Smooth muscle cell (in vitro differentiated cells): ENCODE measurements at regions not wholly inside any gene's neighbourhood (a gene's known extent, or its start where the extent isn't known, plus 50 kb on each side); places are given as distances from the start of the nearest gene placed in this dataset.

Source experiments
- DNase-seq: peaks from one replicate; lab custom pipeline; 2025; ENCODE audit not compliant: unreplicated experiment; lab: John Stamatoyannopoulos, UW
- H2AFZ ChIP-seq: fragments of 200-600 bp; sonication (generic); 2 replicates; pipeline ENCODE4 v1.6.0; 2016; ENCODE audit warnings: antibody characterized with exemption, low read depth, mild to moderate bottlenecking
- H3F3A ChIP-seq: fragments of 200-600 bp; sonication (generic); 2 replicates; pipeline ENCODE4 v1.6.0; 2017; ENCODE audit warnings: antibody characterized with exemption, low read depth
- H3K27ac ChIP-seq: fragments of 200-600 bp; sonication (generic); 2 replicates; pipeline ENCODE4 v1.5.1; 2016; ENCODE audit warnings: low read depth, mild to moderate bottlenecking
- H3K27me3 ChIP-seq: fragments of 200-600 bp; sonication (generic); 2 replicates; pipeline ENCODE4 v1.6.1; 2016; ENCODE audit warnings: low read depth, mild to moderate bottlenecking
- H3K36me3 ChIP-seq: fragments of 200-600 bp; sonication (generic); 2 replicates; pipeline ENCODE4 v1.5.1; 2016; ENCODE audit warnings: low read depth
- H3K4me1 ChIP-seq: fragments of 200-600 bp; sonication (generic); 2 replicates; pipeline ENCODE4 v1.5.1; 2016; ENCODE audit warnings: low read depth
- H3K4me2 ChIP-seq: fragments of 200-600 bp; sonication (generic); 2 replicates; pipeline ENCODE4 v1.6.0; 2016; ENCODE audit warnings: mild to moderate bottlenecking
- H3K4me3 ChIP-seq: fragments of 200-600 bp; sonication (generic); 2 replicates; pipeline ENCODE4 v1.5.1; 2016; ENCODE audit warnings: mild to moderate bottlenecking
- H3K79me2 ChIP-seq: fragments of 200-600 bp; sonication (generic); 2 replicates; pipeline ENCODE4 v1.6.0; 2016; ENCODE audit warnings: low read depth, mild to moderate bottlenecking
- H3K9ac ChIP-seq: fragments of 200-600 bp; sonication (generic); 2 replicates; pipeline ENCODE4 v1.6.0; 2016; ENCODE audit warnings: low read depth
- H3K9me3 ChIP-seq: fragments of 200-600 bp; sonication (generic); replicated peaks from 2 replicates; pipeline ENCODE4 v1.5.1; 2016; ENCODE audit warnings: low read depth
- H4K20me1 ChIP-seq: fragments of 200-600 bp; sonication (generic); 2 replicates; pipeline ENCODE4 v1.6.0; 2016; ENCODE audit warnings: low read depth
- WGBS: methylation state at CpG from one replicate; pipeline ENCODE4 v1.1.7; 2016; ENCODE audit warnings: low lambda C conversion rate; 5-methylcytosine and 5-hydroxymethylcytosine counted together
- TF ChIP-seq, protein P1 (sequence below): fragments of 200-600 bp; sonication (generic); IDR thresholded peaks from 2 replicates; pipeline ENCODE4 v1.5.1; 2017; ENCODE audit warnings: borderline replicate concordance, mild to moderate bottlenecking, antibody characterized with exemption; ENCODE audit not compliant: insufficient read depth, poor library complexity, severe bottlenecking

GRCh38 chr2:8368463-8368862 is 313.4 kb upstream of the ID2 start:
- no peaks in the 10 kb centered on the region for H4K20me1 ChIP-seq
- H3K4me2 ChIP-seq, result no peak overlapping the region
- TF ChIP-seq, protein P1, sequence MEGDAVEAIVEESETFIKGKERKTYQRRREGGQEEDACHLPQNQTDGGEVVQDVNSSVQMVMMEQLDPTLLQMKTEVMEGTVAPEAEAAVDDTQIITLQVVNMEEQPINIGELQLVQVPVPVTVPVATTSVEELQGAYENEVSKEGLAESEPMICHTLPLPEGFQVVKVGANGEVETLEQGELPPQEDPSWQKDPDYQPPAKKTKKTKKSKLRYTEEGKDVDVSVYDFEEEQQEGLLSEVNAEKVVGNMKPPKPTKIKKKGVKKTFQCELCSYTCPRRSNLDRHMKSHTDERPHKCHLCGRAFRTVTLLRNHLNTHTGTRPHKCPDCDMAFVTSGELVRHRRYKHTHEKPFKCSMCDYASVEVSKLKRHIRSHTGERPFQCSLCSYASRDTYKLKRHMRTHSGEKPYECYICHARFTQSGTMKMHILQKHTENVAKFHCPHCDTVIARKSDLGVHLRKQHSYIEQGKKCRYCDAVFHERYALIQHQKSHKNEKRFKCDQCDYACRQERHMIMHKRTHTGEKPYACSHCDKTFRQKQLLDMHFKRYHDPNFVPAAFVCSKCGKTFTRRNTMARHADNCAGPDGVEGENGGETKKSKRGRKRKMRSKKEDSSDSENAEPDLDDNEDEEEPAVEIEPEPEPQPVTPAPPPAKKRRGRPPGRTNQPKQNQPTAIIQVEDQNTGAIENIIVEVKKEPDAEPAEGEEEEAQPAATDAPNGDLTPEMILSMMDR, result no peak
- no peak overlapping the region for H3K27ac ChIP-seq
- H3K36me3 ChIP-seq, result no peaks in the 10 kb centered on the region
- no peaks in the 10 kb centered on the region for H3F3A ChIP-seq
- peaks cover 10% of the 10 kb centered on the region for H3K9me3 ChIP-seq
- WGBS, result 91% methylated on average over 6 of the region's 6 CpGs
- H3K9ac ChIP-seq, result no peak overlapping the region
- DNase-seq, result no peak
- no peak overlapping the region for H2AFZ ChIP-seq
- H3K79me2 ChIP-seq, result no peaks in the 10 kb centered on the region
- no peak overlapping the region for H3K4me3 ChIP-seq
- no peaks in the 10 kb centered on the region for H3K4me1 ChIP-seq
- H3K27me3 ChIP-seq, result no peaks in the 10 kb centered on the region

DNA sequence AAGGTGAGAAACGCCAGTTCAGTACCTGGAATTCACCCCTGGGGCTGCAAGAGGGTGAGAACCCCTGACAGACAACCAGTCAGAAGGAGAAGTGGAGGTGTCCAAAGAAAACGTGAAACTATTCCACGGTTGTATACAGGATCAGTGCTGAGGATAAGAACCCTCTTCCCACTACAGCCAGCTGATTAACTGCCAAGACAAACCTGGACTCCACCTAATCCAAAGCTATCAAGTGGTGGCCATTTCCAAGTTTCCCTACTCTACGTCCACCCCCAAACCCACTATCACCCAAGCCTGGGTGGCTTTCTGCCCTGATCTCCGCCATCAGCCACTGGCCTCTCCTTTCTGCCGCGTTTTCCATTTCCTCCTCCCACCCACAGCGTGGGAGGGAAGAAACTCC is 312.3 kb upstream of the ID2 start:
- H2AFZ ChIP-seq, result no peak overlapping the region
- no peak overlapping the region for H3K4me2 ChIP-seq
- TF ChIP-seq, protein P1, result no peak
- no peak overlapping the region for H3K9ac ChIP-seq
- H3K36me3 ChIP-seq, result no peaks in the 10 kb centered on the region
- no peak for DNase-seq
- H3K27ac ChIP-seq, result no peak overlapping the region
- peaks cover 10% of the 10 kb centered on the region for H3K9me3 ChIP-seq
- no peak overlapping the region for H3K4me3 ChIP-seq
- H3K79me2 ChIP-seq, result no peaks in the 10 kb centered on the region
- no peaks in the 10 kb centered on the region for H4K20me1 ChIP-seq
- H3K27me3 ChIP-seq, result no peaks in the 10 kb centered on the region
- WGBS, result 77% methylated on average over 8 of the region's 8 CpGs
- H3F3A ChIP-seq, result no peaks in the 10 kb centered on the region
- no peaks in the 10 kb centered on the region for H3K4me1 ChIP-seq

DNA sequence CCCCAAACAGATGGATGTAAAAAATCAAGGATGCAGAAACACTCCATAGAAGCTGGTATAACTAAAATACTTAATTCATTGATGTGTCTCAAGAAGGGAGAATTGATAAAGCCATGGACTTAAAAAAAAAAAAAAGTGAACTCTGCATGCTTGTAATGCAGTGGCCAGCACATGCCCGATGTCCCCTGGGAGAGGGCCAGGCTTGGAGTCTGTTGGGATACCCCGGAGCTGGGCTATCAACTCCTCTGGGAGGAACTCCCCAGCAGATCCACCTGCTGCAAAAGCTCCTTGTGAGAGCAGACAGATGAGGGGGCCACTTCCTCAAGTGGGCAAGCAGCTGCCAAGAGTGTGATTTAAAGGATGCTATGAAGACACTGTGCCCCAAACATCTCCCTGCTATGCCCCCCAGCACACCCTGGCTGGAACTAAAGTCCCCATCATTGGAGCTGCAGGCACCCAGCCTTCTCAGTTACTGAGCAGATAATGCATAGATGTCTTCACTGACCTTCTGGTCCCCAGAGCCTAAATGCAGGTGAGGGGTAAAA is 311.5 kb upstream of the ID2 start:
- no peaks in the 10 kb centered on the region for H3K79me2 ChIP-seq
- no peak overlapping the region for H3K4me3 ChIP-seq
- H3K4me2 ChIP-seq, result no peak overlapping the region
- no peaks in the 10 kb centered on the region for H3K4me1 ChIP-seq
- H3F3A ChIP-seq, result no peaks in the 10 kb centered on the region
- 48% methylated on average over 2 of the region's 2 CpGs for WGBS
- peaks cover 10% of the 10 kb centered on the region for H3K9me3 ChIP-seq
- no peaks in the 10 kb centered on the region for H3K36me3 ChIP-seq
- H3K9ac ChIP-seq, result no peak overlapping the region
- H3K27ac ChIP-seq, result no peak overlapping the region
- no peak for DNase-seq
- H2AFZ ChIP-seq, result no peak overlapping the region
- no peaks in the 10 kb centered on the region for H4K20me1 ChIP-seq
- TF ChIP-seq, protein P1, result no peak
- H3K27me3 ChIP-seq, result no peaks in the 10 kb centered on the region

GRCh38 chr2:8371653-8372052 is 310.2 kb upstream of the ID2 start:
- H3K36me3 ChIP-seq, result no peaks in the 10 kb centered on the region
- no peaks in the 10 kb centered on the region for H3K4me1 ChIP-seq
- H3K4me2 ChIP-seq, result no peak overlapping the region
- no peak for DNase-seq
- no peaks in the 10 kb centered on the region for H3K27me3 ChIP-seq
- no peaks in the 10 kb centered on the region for H3F3A ChIP-seq
- no peak overlapping the region for H3K27ac ChIP-seq
- no peaks in the 10 kb centered on the region for H4K20me1 ChIP-seq
- 98% methylated on average over 4 of the region's 4 CpGs for WGBS
- H3K9ac ChIP-seq, result no peak overlapping the region
- no peak overlapping the region for H3K4me3 ChIP-seq
- H3K79me2 ChIP-seq, result no peaks in the 10 kb centered on the region
- TF ChIP-seq, protein P1, result no peak
- H2AFZ ChIP-seq, result no peak overlapping the region
- H3K9me3 ChIP-seq, result peaks cover 10% of the 10 kb centered on the region
